ENCODE measurements at regions not wholly inside any gene's neighbourhood (a gene's known extent, or its start where the extent isn't known, plus 50 kb on each side); places are given as distances from the start of the nearest gene placed in this dataset.
"Not testable (repeated sequence)": the region's sequence is repeated elsewhere in the genome, so short reads cannot be mapped to it uniquely, and the experiment has no call there.

- no peak overlapping the region for H3K4me3 ChIP-seq (ENCODE audit: low read depth, low read length)
- DNase-seq (ENCODE audit: low read depth) = no peak
- TF ChIP-seq, protein P1, sequence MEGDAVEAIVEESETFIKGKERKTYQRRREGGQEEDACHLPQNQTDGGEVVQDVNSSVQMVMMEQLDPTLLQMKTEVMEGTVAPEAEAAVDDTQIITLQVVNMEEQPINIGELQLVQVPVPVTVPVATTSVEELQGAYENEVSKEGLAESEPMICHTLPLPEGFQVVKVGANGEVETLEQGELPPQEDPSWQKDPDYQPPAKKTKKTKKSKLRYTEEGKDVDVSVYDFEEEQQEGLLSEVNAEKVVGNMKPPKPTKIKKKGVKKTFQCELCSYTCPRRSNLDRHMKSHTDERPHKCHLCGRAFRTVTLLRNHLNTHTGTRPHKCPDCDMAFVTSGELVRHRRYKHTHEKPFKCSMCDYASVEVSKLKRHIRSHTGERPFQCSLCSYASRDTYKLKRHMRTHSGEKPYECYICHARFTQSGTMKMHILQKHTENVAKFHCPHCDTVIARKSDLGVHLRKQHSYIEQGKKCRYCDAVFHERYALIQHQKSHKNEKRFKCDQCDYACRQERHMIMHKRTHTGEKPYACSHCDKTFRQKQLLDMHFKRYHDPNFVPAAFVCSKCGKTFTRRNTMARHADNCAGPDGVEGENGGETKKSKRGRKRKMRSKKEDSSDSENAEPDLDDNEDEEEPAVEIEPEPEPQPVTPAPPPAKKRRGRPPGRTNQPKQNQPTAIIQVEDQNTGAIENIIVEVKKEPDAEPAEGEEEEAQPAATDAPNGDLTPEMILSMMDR (conservative IDR thresholded peaks at IDR 0.05; ENCODE audit: low read depth, low read length) = no peak
Measured at GRCh38 chr1:73711089-73711488, 486.9 kb downstream of the LRRIQ3 start.

DNA sequence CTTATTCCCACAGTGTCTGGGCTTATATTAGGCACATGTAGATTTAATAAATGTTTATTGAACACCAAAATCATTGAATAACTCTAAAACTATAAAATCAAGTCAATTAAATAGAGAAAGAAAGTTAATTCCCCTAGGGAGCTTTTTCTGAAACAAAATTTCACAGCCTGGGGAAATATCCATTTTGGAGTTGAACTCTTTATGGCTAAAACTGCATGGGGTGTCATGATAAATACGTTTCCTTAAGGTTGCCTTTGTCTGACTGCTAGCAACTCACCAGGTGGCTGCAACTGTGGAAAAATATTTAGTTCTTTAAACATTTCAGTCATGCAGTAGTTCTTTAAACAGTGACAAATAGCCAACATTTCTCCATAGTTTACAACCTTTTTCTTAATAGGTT lies 496.1 kb downstream of the LRRIQ3 start:
- H3K4me3 ChIP-seq (ENCODE audit: low read depth, low read length) = no peak overlapping the region
- DNase-seq (ENCODE audit: low read depth) = no peak
- TF ChIP-seq, protein P1 (conservative IDR thresholded peaks at IDR 0.05; ENCODE audit: low read depth, low read length) = no peak

DNA sequence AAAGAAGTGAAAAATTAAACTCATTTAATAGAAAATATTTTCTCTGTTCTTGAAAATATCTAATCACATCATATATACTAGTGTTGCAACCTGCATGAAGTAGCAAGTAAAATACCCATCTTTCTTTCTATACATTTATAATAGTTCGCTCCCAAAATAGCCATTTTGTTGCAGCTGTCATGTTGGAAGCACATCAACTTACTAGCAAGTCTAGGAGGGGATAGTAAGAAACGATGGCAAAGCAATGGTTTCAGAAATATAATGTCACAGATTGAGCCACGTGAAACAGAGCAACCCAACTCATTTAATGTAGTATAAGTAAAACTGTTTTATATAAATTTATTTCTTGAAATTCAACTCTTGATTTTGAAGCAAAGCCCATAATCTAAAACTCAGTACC lies 521.8 kb downstream of the LRRIQ3 start:
- H3K4me3 ChIP-seq (ENCODE audit: low read depth, low read length) = no peak overlapping the region
- no peak for DNase-seq (ENCODE audit: low read depth)
- TF ChIP-seq, protein P1 (conservative IDR thresholded peaks at IDR 0.05; ENCODE audit: low read depth, low read length) = no peak

- H3K4me3 ChIP-seq (ENCODE audit: low read depth, low read length) = no peak overlapping the region
- DNase-seq (ENCODE audit: low read depth) = peak; percentile 5
- TF ChIP-seq, protein P1 (conservative IDR thresholded peaks at IDR 0.05; ENCODE audit: low read depth, low read length) = peak; percentile 34
Measured at GRCh38 chr1:73674945-73675561, 522.9 kb downstream of the LRRIQ3 start.

- no peak overlapping the region for H3K4me3 ChIP-seq (ENCODE audit: low read depth, low read length)
- TF ChIP-seq, protein P1 (conservative IDR thresholded peaks at IDR 0.05; ENCODE audit: low read depth, low read length) = no peak
- no peak for DNase-seq (ENCODE audit: low read depth)
Measured at GRCh38 chr1:73673971-73674370, 524.0 kb downstream of the LRRIQ3 start.

- TF ChIP-seq, protein P1 (conservative IDR thresholded peaks at IDR 0.05; ENCODE audit: low read depth, low read length) = no peak
- DNase-seq (ENCODE audit: low read depth) = no peak
Measured at GRCh38 chr1:73671530-73671929, 526.4 kb downstream of the LRRIQ3 start.

DNA sequence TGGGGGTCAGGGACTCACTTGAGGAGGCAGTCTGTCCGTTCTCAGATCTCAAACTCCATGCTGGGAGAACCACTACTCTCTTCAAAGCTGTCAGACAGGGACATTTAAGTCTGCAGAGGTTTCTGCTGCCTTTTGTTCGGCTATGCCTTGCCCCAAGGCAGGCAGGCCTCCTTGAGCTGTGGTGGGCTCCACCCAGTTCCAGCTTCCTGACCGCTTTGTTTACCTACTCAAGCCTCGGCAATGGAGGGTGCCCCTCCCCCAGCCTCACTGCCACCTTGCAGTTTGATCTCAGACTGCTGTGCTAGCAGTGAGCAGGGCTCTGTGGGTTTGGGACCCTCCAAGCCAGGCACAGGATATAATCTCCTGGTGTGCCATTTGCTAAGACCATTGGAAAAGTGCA lies 530.0 kb downstream of the LRRIQ3 start:
- not testable (repeated sequence) for DNase-seq (ENCODE audit: low read depth)

More at GRCh38 chr1:73671530-73671929, 526.4 kb downstream of the LRRIQ3 start:
- H3K4me3 ChIP-seq (ENCODE audit: low read depth, low read length) = no peak overlapping the region

More for the DNA sequence above, 530.0 kb downstream of the LRRIQ3 start:
- not testable (repeated sequence) for H3K4me3 ChIP-seq (ENCODE audit: low read depth, low read length)
